Mucosa of rectum (tissue), 2 donors: ENCODE measurements at regions not wholly inside any gene's neighbourhood (a gene's known extent, or its start where the extent isn't known, plus 50 kb on each side); places are given as distances from the start of the nearest gene placed in this dataset.
"Not testable (repeated sequence)": the region's sequence is repeated elsewhere in the genome, so short reads cannot be mapped to it uniquely, and the experiment has no call there.

ENCODE experiments used
- H3K27ac ChIP-seq, 2 donors: one replicate each; pipeline ENCODE4 v1.7.0; 2013; ENCODE audit warnings: inconsistent platforms in 2 of 2, low read depth in 2 of 2, low read length in 2 of 2
- H3K27me3 ChIP-seq, 2 donors: one replicate each; pipeline ENCODE4 v1.7.0; 2013; ENCODE audit warnings: low read length in 2 of 2; ENCODE audit not compliant: control insufficient read depth in 2 of 2, insufficient read depth in 2 of 2
- H3K36me3 ChIP-seq, 2 donors: one replicate each; pipeline ENCODE4 v1.7.0; 2013; ENCODE audit warnings: low read length in 2 of 2; ENCODE audit not compliant: control insufficient read depth in 2 of 2, insufficient read depth in 2 of 2
- H3K4me1 ChIP-seq, 2 donors: one replicate each; pipeline ENCODE4 v1.7.0; 2013; ENCODE audit warnings: low read length in 2 of 2, mild to moderate bottlenecking in 1 of 2; ENCODE audit not compliant: control insufficient read depth in 2 of 2, insufficient read depth in 2 of 2
- H3K4me3 ChIP-seq, 2 donors: one replicate each; pipeline ENCODE4 v1.7.0; 2013; ENCODE audit warnings: low read length in 2 of 2
- H3K9ac ChIP-seq, 2 donors: one replicate each; pipeline ENCODE4 v1.7.0; 2013; ENCODE audit warnings: low read length in 2 of 2, low read depth in 1 of 2, mild to moderate bottlenecking in 1 of 2
- H3K9me3 ChIP-seq, 2 donors: one replicate each; pipeline ENCODE4 v1.7.0; 2013; ENCODE audit warnings: low read length in 2 of 2; ENCODE audit not compliant: control insufficient read depth in 2 of 2
- donor health status: healthy.
- donor health status: Normal muscosa, but diverticular disease.

GRCh38 chrX:43405191-43405590 is 250.9 kb upstream of the MAOA start:
- Histone ChIP-seq H3K4me3 (no peak overlapping the region), H3K36me3 (no peaks in the 10 kb centered on the region), H3K9ac (no peak overlapping the region), H3K9me3 (no peaks in the 10 kb centered on the region), H3K4me1 (no peaks in the 10 kb centered on the region), H3K27me3 (no peaks in the 10 kb centered on the region), H3K27ac (no peak overlapping the region)

- H3K9me3 ChIP-seq: no peaks in the 10 kb centered on the region
- H3K36me3 ChIP-seq: no peaks in the 10 kb centered on the region
- no peaks in the 10 kb centered on the region for H3K4me1 ChIP-seq
- H3K27ac ChIP-seq: no peak overlapping the region
- H3K27me3 ChIP-seq: no peaks in the 10 kb centered on the region
- no peak overlapping the region for H3K4me3 ChIP-seq
- H3K9ac ChIP-seq: no peak overlapping the region
Observed at GRCh38 chrX:43423876-43424275, 232.2 kb upstream of the MAOA start.

- no peaks in the 10 kb centered on the region for H3K36me3 ChIP-seq
- no peaks in the 10 kb centered on the region for H3K9me3 ChIP-seq
- H3K4me1 ChIP-seq: no peaks in the 10 kb centered on the region
- peaks cover 0 to 2% of the 10 kb centered on the region in 2 donors for H3K27me3 ChIP-seq
- no peak overlapping the region for H3K4me3 ChIP-seq
- H3K27ac ChIP-seq: no peak overlapping the region
- no peak overlapping the region for H3K9ac ChIP-seq
Observed at GRCh38 chrX:43436517-43436916, 219.6 kb upstream of the MAOA start.

GRCh38 chrX:43446752-43447151 is 209.3 kb upstream of the MAOA start:
- H3K36me3 ChIP-seq: no peaks in the 10 kb centered on the region
- peaks cover 0 to 8% of the 10 kb centered on the region in 2 donors for H3K9me3 ChIP-seq
- H3K9ac ChIP-seq: no peak overlapping the region
- no peaks in the 10 kb centered on the region for H3K4me1 ChIP-seq
- H3K27me3 ChIP-seq: no peaks in the 10 kb centered on the region
- H3K4me3 ChIP-seq: no peak overlapping the region
- H3K27ac ChIP-seq: no peak overlapping the region

GRCh38 chrX:43448688-43449087 is 207.4 kb upstream of the MAOA start:
- H3K4me1 ChIP-seq: no peaks in the 10 kb centered on the region
- no peak overlapping the region for H3K4me3 ChIP-seq
- peaks cover 0 to 13% of the 10 kb centered on the region in 2 donors for H3K9me3 ChIP-seq
- no peak overlapping the region for H3K27ac ChIP-seq
- no peaks in the 10 kb centered on the region for H3K27me3 ChIP-seq
- H3K9ac ChIP-seq: no peak overlapping the region
- H3K36me3 ChIP-seq: no peaks in the 10 kb centered on the region

GRCh38 chrX:43450355-43450754 is 205.7 kb upstream of the MAOA start:
- no peak overlapping the region for H3K27ac ChIP-seq
- H3K9me3 ChIP-seq: peaks cover 0 to 13% of the 10 kb centered on the region in 2 donors
- no peaks in the 10 kb centered on the region for H3K4me1 ChIP-seq

GRCh38 chrX:43451976-43452686 is 204.0 kb upstream of the MAOA start:
- not testable (repeated sequence) for H3K4me3 ChIP-seq, H3K4me1 ChIP-seq, H3K27ac ChIP-seq, H3K27me3 ChIP-seq, H3K36me3 ChIP-seq, H3K9ac ChIP-seq
- H3K9me3 ChIP-seq: peaks cover 0 to 13% of the 10 kb centered on the region in 2 donors

More at GRCh38 chrX:43450355-43450754, 205.7 kb upstream of the MAOA start:
- Histone ChIP-seq H3K36me3 (no peaks in the 10 kb centered on the region), H3K27me3 (no peaks in the 10 kb centered on the region), H3K4me3 (no peak overlapping the region), H3K9ac (no peak overlapping the region)

- peaks cover 3% of the 10 kb centered on the region in 2 donors for H3K27me3 ChIP-seq
Observed at GRCh38 chrX:43456063-43456462, 200.0 kb upstream of the MAOA start.

GRCh38 chrX:43456906-43457305 is 199.2 kb upstream of the MAOA start:
- H3K36me3 ChIP-seq: no peaks in the 10 kb centered on the region
- H3K27ac ChIP-seq: no peak overlapping the region
- H3K4me3 ChIP-seq: no peak overlapping the region
- peaks cover 0 to 3% of the 10 kb centered on the region in 2 donors for H3K9me3 ChIP-seq
- H3K9ac ChIP-seq: no peak overlapping the region
- no peaks in the 10 kb centered on the region for H3K4me1 ChIP-seq
- H3K27me3 ChIP-seq: peaks cover 3% of the 10 kb centered on the region in 2 donors

More at GRCh38 chrX:43456063-43456462, 200.0 kb upstream of the MAOA start:
- no peaks in the 10 kb centered on the region for H3K36me3 ChIP-seq
- no peaks in the 10 kb centered on the region for H3K4me1 ChIP-seq
- peaks cover 0 to 11% of the 10 kb centered on the region in 2 donors for H3K9me3 ChIP-seq
- H3K27ac ChIP-seq: no peak overlapping the region
- H3K9ac ChIP-seq: no peak overlapping the region
- no peak overlapping the region for H3K4me3 ChIP-seq

- H3K9ac ChIP-seq: no peak overlapping the region
- no peaks in the 10 kb centered on the region for H3K4me1 ChIP-seq
- no peak overlapping the region for H3K4me3 ChIP-seq
- H3K9me3 ChIP-seq: no peaks in the 10 kb centered on the region
- no peaks in the 10 kb centered on the region for H3K36me3 ChIP-seq
- H3K27ac ChIP-seq: no peak overlapping the region
- peaks cover 0 to 3% of the 10 kb centered on the region in 2 donors for H3K27me3 ChIP-seq
Observed at GRCh38 chrX:43467608-43468234, 188.4 kb upstream of the MAOA start.
